Activated CD4-positive, alpha-beta T cell treated with anti-CD3 and anti-CD28 coated beads for 36 hours (primary cell): ENCODE measurements at regions not wholly inside any gene's neighbourhood (a gene's known extent, or its start where the extent isn't known, plus 50 kb on each side); places are given as distances from the start of the nearest gene placed in this dataset.
"Not testable (repeated sequence)": the region's sequence is repeated elsewhere in the genome, so short reads cannot be mapped to it uniquely, and the experiment has no call there.

Experiments
- ATAC-seq: fragments of 200-7000 bp; cut with Tn5 transposase; one replicate; pipeline ENCODE4 v1.10.0; 2021; ENCODE audit warnings: mild to moderate bottlenecking, moderate library complexity
- CTCF ChIA-PET: fragments of 350-600 bp; sonication (Branson Sonifier 250); formaldehyde crosslinking; loops from one replicate; lab custom pipeline; 2021; ENCODE audit warnings: antibody characterized with exemption; lab: Charles Lee
- POLR2A ChIA-PET: fragments of 350-600 bp; sonication (Branson Sonifier 250); formaldehyde crosslinking; loops from one replicate; lab custom pipeline; 2021; ENCODE audit warnings: antibody characterized with exemption, inconsistent platforms; lab: Charles Lee
- DNase-seq: peaks from one replicate; pipeline ENCODE4 v3.0.0-alpha.2; 2020
- H3K27ac Mint-ChIP-seq: one replicate; pipeline ENCODE4 v1.8.0; 2021; ENCODE audit warnings: mixed read lengths
- H3K27me3 Mint-ChIP-seq: one replicate; pipeline ENCODE4 v1.8.0; 2021; ENCODE audit warnings: mixed read lengths
- H3K36me3 Mint-ChIP-seq: one replicate; pipeline ENCODE4 v1.8.0; 2021; ENCODE audit warnings: low read depth, mixed read lengths
- H3K4me1 Mint-ChIP-seq: one replicate; pipeline ENCODE4 v1.8.0; 2021; ENCODE audit warnings: mixed read lengths
- H3K4me3 Mint-ChIP-seq: one replicate; pipeline ENCODE4 v1.8.0; 2021; ENCODE audit warnings: mild to moderate bottlenecking, moderate library complexity, mixed read lengths
- H3K9me3 Mint-ChIP-seq: one replicate; pipeline ENCODE4 v1.8.0; 2021; ENCODE audit warnings: low read depth, mixed read lengths
- intact Hi-C, 2 experiments: fragments of 100-400 bp; cut with DNase I in 1 of 2; cut with micrococcal nuclease in 1 of 2; formaldehyde crosslinking; loops; one replicate each; pipeline versions ENCODE4 v1.14.2 to v1.15.1; 2022 to 2024; cut with DNase I, micrococcal nuclease

- ATAC-seq: no peak
- POLR2A ChIA-PET: no interaction called here
- CTCF ChIA-PET: interaction anchor here (1.2 kb wide), 1 partner anchor 13 kb away, joined by 5 read pairs; no protein-coding TSS in a partner anchor
- no peaks in the 10 kb centered on the region for H3K27me3 Mint-ChIP-seq
- no peak overlapping the region for H3K4me3 Mint-ChIP-seq
- H3K4me1 Mint-ChIP-seq: peaks cover 31% of the 10 kb centered on the region
- H3K36me3 Mint-ChIP-seq: peaks cover 7% of the 10 kb centered on the region
- H3K9me3 Mint-ChIP-seq: no peaks in the 10 kb centered on the region
- DNase-seq: no peak
- peak overlapping the region; percentile 42 for H3K27ac Mint-ChIP-seq
- intact Hi-C loops: no loop called here
Measured at GRCh38 chr2:241964133-241964532, 94.6 kb downstream of the RTP5 start.

- DNase-seq (peak; percentile 90), ATAC-seq (peak; percentile 93)
- Mint-ChIP-seq H3K27me3 (no peaks in the 10 kb centered on the region), H3K4me1 (peaks cover 31% of the 10 kb centered on the region), H3K27ac (peak overlapping the region; percentile 91), H3K4me3 (peak overlapping the region; percentile 65), H3K36me3 (peaks cover 10% of the 10 kb centered on the region), H3K9me3 (no peaks in the 10 kb centered on the region)
- ChIA-PET POLR2A (interaction anchor here (0.6 kb wide), 2 partner anchors 274 to 1400 kb away, joined by 3 to 10 read pairs; no protein-coding TSS in a partner anchor), CTCF (interaction anchor here (0.7 to 1.2 kb wide), 4 partner anchors 10 to 15 kb away, joined by 3 to 5 read pairs (median 3); no protein-coding TSS in a partner anchor)
- intact Hi-C loops: loop anchor here (1.0 to 5.0 kb wide), 4 partner anchors 45 to 344 kb away; no protein-coding TSS in a partner anchor
Measured at GRCh38 chr2:241965931-241966412, 96.4 kb downstream of the RTP5 start.

- Mint-ChIP-seq H3K4me1 (peaks cover 31% of the 10 kb centered on the region), H3K9me3 (no peaks in the 10 kb centered on the region), H3K27ac (peak overlapping the region; percentile 91), H3K4me3 (peak overlapping the region; percentile 65), H3K27me3 (no peaks in the 10 kb centered on the region), H3K36me3 (peaks cover 14% of the 10 kb centered on the region)
- intact Hi-C loops: loop anchor here (2.0 to 5.0 kb wide), 3 partner anchors 44 to 345 kb away; no protein-coding TSS in a partner anchor
- ATAC-seq (peak; percentile 27), DNase-seq (peak; percentile 36)
- CTCF ChIA-PET: interaction anchor here (1.1 to 1.2 kb wide), 2 partner anchors 12 to 16 kb away, joined by 3 read pairs; no protein-coding TSS in a partner anchor
- POLR2A ChIA-PET: interaction anchor here (0.6 kb wide), 1 partner anchor 275 kb away, joined by 10 read pairs; no protein-coding TSS in a partner anchor
Measured at GRCh38 chr2:241966647-241967466, 97.3 kb downstream of the RTP5 start.

- no peak overlapping the region for H3K4me3 Mint-ChIP-seq
- ChIA-PET CTCF (interaction anchor here (1.2 kb wide), 1 partner anchor 17 kb away, joined by 3 read pairs; no protein-coding TSS in a partner anchor), POLR2A (no interaction called here)
- peaks cover 19% of the 10 kb centered on the region for H3K36me3 Mint-ChIP-seq
- intact Hi-C loops: loop anchor here (2.0 to 5.0 kb wide), 3 partner anchors 43 to 345 kb away; no protein-coding TSS in a partner anchor
- peaks cover 28% of the 10 kb centered on the region for H3K4me1 Mint-ChIP-seq
- no peak overlapping the region for H3K27ac Mint-ChIP-seq
- no peaks in the 10 kb centered on the region for H3K9me3 Mint-ChIP-seq
- H3K27me3 Mint-ChIP-seq: no peaks in the 10 kb centered on the region
- no peak for DNase-seq
- ATAC-seq: no peak
Measured at GRCh38 chr2:241967467-241968144, 98.1 kb downstream of the RTP5 start.

GRCh38 chr2:241968417-241968816 is 98.9 kb downstream of the RTP5 start:
- no peak overlapping the region for H3K27ac Mint-ChIP-seq
- peaks cover 26% of the 10 kb centered on the region for H3K36me3 Mint-ChIP-seq
- POLR2A ChIA-PET: no interaction called here
- CTCF ChIA-PET: no interaction called here
- ATAC-seq (no peak), DNase-seq (no peak)
- no peaks in the 10 kb centered on the region for H3K9me3 Mint-ChIP-seq
- no peak overlapping the region for H3K4me3 Mint-ChIP-seq
- intact Hi-C loops: loop anchor here (5.0 kb wide), 2 partner anchors 119 to 346 kb away; no protein-coding TSS in a partner anchor
- no peaks in the 10 kb centered on the region for H3K27me3 Mint-ChIP-seq
- H3K4me1 Mint-ChIP-seq: peaks cover 28% of the 10 kb centered on the region

GRCh38 chr2:241969182-241969581 is 99.7 kb downstream of the RTP5 start:
- Mint-ChIP-seq H3K36me3 (peaks cover 27% of the 10 kb centered on the region), H3K4me1 (peaks cover 24% of the 10 kb centered on the region)
- DNase-seq, POLR2A ChIA-PET, H3K27ac Mint-ChIP-seq, CTCF ChIA-PET, H3K4me3 Mint-ChIP-seq, H3K9me3 Mint-ChIP-seq, H3K27me3 Mint-ChIP-seq, ATAC-seq: not testable (repeated sequence)
- intact Hi-C loops: loop anchor here (5.0 kb wide), 2 partner anchors 118 to 347 kb away; no protein-coding TSS in a partner anchor

GRCh38 chr2:241970716-241971115 is 101.2 kb downstream of the RTP5 start:
- no peak overlapping the region for H3K4me3 Mint-ChIP-seq
- DNase-seq: no peak
- POLR2A ChIA-PET: no interaction called here
- H3K4me1 Mint-ChIP-seq: peaks cover 17% of the 10 kb centered on the region
- H3K27ac Mint-ChIP-seq: no peak overlapping the region
- no peaks in the 10 kb centered on the region for H3K27me3 Mint-ChIP-seq
- intact Hi-C loops: no loop called here
- CTCF ChIA-PET: interaction anchor here (0.8 to 1.3 kb wide), 2 partner anchors 10 to 32 kb away, joined by 3 read pairs; no protein-coding TSS in a partner anchor
- H3K36me3 Mint-ChIP-seq: peaks cover 27% of the 10 kb centered on the region
- no peak for ATAC-seq
- H3K9me3 Mint-ChIP-seq: no peaks in the 10 kb centered on the region

- Mint-ChIP-seq H3K4me1 (no peaks in the 10 kb centered on the region), H3K36me3 (peaks cover 36% of the 10 kb centered on the region), H3K27ac (no peak overlapping the region), H3K9me3 (no peaks in the 10 kb centered on the region), H3K27me3 (no peaks in the 10 kb centered on the region), H3K4me3 (no peak overlapping the region)
- DNase-seq: no peak
- intact Hi-C loops: no loop called here
- ChIA-PET POLR2A (no interaction called here), CTCF (interaction anchor here (2.7 kb wide), 1 partner anchor 23 kb away, joined by 9 read pairs; no protein-coding TSS in a partner anchor)
- ATAC-seq: no peak
Measured at GRCh38 chr2:241974096-241974495, 104.6 kb downstream of the RTP5 start.

- CTCF ChIA-PET: interaction anchor here (0.7 to 2.7 kb wide), 3 partner anchors 9 to 38 kb away, joined by 3 to 9 read pairs (median 4); no protein-coding TSS in a partner anchor
- Mint-ChIP-seq H3K4me3 (no peak overlapping the region), H3K27ac (no peak overlapping the region), H3K4me1 (no peaks in the 10 kb centered on the region), H3K27me3 (no peaks in the 10 kb centered on the region), H3K9me3 (no peaks in the 10 kb centered on the region), H3K36me3 (peaks cover 36% of the 10 kb centered on the region)
- DNase-seq (no peak), ATAC-seq (no peak)
- intact Hi-C loops: no loop called here
- POLR2A ChIA-PET: no interaction called here
Measured at GRCh38 chr2:241974851-241975592, 105.5 kb downstream of the RTP5 start.

- POLR2A ChIA-PET: no interaction called here
- Mint-ChIP-seq H3K27me3 (no peaks in the 10 kb centered on the region), H3K4me1 (no peaks in the 10 kb centered on the region), H3K4me3 (no peak overlapping the region), H3K36me3 (peaks cover 34% of the 10 kb centered on the region), H3K9me3 (no peaks in the 10 kb centered on the region), H3K27ac (no peak overlapping the region)
- DNase-seq: no peak
- intact Hi-C loops: no loop called here
- CTCF ChIA-PET: interaction anchor here (0.8 to 2.7 kb wide), 3 partner anchors 9 to 25 kb away, joined by 4 to 9 read pairs (median 5); no protein-coding TSS in a partner anchor
- ATAC-seq: no peak
Measured at GRCh38 chr2:241975593-241976284, 106.2 kb downstream of the RTP5 start.
